Kasumi-1 (cell line): ENCODE measurements at regions not wholly inside any gene's neighbourhood (a gene's known extent, or its start where the extent isn't known, plus 50 kb on each side); places are given as distances from the start of the nearest gene placed in this dataset.

Experiments used
- DNase-seq, 2 experiments: peaks; one replicate each; lab custom pipeline; 2025; lab: John Stamatoyannopoulos, UW

- DNase-seq: no peak
Observed at GRCh38 chr16:54512467-54512995, 225.9 kb upstream of the IRX3 start.

DNA sequence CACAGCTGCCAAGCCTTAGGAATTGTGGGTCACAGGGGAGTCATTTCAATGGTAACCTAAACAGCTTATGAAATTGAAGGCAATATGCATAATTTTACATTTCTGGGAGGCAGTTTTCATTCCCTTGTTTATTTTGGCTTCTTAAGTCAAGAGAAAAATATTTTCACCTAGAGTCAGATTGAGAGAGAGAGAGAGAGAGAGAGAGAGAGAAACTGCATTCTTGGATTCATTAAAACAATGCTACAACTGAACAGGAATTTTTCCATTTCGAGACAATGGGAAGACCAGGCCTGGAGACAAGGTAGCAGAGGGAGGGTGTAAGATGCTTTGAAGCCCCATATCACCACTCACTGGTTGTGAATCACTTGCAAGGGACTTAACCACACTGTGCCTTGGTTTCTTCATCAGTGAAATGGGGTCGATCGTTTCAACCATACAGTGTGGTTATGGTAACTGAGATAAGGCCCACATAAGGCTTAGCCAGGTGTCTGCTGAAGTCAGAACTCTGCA, 224.7 kb upstream of the IRX3 start:
- no peak for DNase-seq

DNA sequence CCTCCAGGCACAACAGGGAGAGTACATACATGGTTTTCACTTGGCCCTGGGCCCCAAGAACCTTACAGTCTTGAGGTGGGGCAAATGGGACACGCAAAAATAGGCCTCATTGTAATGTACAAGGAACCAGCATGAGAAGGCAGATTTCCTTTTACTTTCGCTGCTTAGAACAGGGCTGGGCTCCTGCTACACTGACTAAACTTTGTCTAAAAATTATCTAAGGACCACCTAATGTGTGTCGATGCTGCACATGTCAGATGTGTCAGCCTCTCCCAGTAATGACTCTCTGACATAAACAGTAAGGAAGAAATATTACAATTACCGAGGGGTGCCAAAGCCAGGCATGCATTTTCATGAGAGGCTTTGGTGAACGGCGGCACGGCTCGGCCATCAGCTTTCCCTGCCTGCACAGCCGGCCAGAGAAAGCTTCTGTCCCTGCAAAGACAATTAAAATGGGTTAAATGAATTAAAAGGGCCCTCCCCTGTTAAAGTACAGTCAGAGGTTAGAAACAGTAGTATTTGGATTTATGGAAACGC, 224.2 kb upstream of the IRX3 start:
- DNase-seq: no peak

DNA sequence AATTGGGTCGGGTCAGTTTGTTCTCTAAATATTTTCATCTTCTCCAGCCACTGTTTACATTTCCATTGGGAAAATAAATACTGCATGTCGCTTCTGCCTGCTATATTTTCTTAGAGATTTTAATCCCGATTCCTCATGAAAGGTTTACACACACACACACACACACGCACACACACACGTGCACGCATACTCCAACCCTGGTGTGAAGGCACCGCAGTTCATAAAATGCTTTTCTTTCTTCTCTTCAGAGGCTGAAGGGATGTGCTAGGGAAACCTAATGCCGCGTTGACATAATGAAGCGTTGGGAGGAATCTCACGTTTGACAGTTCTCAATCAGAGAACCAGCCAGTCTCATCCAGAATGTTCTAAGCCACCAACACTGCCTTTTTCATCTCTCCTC, 222.9 kb upstream of the IRX3 start:
- no peak for DNase-seq

DNA sequence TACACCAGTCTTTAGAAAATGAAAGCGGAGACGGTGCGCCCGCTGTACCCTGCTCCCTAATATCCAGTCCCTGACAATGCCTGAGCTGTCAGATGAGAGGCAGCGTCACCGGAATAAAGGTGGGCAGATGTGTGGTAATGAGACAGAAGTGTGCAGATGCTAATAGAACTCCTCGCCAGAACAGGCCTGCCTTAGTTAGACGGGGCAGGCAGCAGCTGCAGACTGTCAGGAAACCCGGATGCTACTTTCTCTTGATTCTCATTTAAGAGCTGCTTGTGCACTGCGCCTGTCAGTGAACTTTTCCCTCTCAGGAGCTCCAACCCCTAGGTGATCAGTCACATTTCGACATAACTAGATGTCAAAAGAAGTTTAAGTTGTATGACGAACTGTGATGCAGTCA, 221.8 kb upstream of the IRX3 start:
- no peak for DNase-seq

GRCh38 chr16:54506741-54507500, 220.3 kb upstream of the IRX3 start:
- no peak for DNase-seq

GRCh38 chr16:54506214-54506580, 219.6 kb upstream of the IRX3 start:
- no peak for DNase-seq

DNA sequence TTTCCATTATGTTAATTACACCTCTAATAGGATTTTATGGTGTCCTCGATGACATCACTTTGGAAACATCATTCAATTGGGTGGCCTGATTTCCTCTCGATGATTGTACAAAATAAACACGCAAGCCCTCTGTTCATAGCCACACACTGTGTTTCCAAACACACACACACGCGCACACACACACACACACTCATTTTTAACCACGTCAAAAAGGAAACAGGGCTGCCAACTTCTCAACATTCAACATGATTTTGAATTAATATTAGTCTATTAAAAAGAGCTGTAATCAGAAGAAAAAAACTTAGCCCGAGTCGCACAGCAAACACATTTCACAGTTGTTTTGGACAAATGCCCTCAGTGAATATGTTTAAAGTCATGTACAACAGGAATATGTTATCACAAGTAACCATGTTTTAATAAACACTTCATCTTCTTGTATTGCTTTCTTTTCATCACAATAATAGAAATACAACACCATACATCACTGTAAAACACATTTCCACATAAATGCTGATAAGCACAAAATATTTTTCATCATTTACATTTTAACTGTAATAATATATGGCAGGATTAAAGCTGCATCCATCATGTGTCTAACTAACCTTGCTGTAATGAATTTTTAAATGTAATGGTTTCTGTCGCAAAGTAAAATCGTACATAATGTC, 219.1 kb upstream of the IRX3 start:
- no peak for DNase-seq

DNA sequence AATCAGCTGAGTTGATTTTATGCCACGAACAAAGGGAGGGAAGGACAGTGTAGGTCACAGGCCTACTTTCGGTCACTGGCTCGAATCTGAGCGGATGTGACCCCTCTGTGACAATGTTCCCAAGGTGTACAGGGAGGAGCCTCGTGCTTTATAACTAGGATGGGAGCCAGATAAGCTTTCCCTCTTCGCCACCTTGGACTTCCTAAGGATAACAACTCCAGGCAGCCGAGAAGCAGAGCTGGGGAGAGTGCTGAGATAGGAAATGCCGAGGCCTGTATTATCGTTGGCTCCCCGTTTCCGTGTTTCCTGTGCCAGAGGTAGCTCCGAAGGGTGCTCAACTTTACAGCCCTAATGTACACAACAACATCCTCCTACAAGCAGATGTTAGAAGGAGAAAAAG, 217.8 kb upstream of the IRX3 start:
- DNase-seq: no peak

DNA sequence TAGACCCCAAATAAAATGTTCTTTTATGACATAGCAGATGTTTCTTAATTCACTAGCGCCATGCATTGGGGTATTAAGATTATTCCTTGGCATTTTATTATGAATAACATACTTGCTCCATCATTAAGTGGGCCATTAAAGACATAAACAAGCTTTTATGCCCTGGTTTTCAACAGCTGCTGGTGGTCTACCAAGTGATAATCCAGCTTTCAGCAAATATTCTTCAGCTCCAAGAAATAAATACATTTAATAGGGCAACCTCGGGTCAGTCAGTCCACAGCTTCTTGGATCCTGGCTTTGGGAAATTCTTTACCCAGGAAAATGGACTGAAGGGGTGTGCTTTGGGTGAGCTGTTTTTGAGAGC, 217.3 kb upstream of the IRX3 start:
- no peak for DNase-seq

DNA sequence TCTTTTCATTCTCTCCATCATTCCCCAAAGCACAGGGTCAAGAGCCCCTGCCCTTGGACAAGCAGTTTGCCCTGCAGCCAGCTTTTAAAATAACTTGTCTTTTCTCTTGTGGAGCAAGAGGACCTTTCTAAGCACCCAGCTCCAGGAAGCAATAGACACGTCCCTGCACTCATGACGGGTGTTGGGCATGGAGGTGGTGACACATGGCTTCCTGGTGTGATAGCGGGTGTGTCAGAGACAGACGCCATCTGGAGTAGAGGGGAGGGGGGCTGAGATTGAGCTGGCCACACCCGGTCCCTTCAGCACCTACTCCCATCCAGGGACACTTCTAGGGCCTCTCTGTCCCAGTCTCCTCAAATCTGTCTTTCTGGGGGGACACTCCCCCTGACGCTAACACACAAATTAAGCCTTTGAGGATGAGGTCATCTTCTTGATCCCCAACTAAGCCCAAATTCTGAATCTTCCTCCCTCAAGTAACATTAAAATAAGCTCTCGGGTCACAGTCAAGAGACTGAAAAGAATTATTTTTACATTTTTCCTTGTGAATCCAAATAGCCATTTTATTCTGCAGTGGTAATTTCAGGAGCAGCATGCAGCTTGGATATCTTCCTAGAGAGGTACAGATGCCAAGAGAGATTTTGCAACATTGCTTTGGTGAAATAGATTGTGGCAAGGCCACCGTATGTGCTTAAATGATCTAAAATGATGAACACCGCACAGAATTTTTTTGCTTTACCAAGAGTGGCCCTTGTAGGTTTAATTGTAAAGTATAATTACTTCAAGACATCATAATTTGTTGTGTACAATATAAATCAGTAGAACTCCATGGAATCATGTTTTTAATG, 216.6 kb upstream of the IRX3 start:
- no peak for DNase-seq

DNA sequence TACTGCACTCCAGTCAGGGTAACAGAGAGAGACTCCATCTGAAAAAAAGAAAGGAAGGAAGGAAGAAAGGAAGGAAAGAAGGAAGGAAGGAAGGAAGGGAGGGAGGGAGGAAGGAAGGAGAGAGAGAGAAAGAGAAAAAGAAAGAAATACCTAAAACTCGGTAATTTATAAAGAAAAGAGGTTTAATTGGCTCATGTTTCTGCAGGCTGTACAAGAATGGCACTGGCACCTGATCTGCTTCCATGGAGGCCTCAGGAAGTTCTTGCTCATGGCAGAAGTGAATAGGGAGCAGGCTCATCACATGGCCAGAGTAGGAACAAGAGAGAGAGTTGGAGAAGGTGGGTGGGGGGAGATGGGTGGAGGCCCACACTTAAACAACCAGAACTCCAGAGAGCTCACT, 215.2 kb upstream of the IRX3 start:
- DNase-seq: no peak

DNA sequence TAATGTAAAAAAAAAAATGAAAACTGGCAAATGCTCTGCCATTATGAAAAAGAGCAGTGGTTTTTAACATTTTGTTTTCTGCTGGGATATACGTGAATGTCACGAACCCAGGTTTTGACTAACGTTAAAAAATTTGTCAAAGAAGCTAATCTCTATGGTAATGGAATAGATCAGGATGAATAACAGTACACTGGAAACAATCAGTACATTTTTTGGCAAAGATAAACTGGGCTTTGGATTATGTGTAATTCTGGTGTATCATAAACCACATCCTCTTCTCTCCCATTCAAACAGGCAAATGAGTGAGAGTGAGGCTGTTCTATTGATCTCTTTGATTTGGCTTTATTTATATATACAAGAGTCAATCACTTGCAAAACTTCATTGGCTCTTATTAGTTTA, 207.0 kb upstream of the IRX3 start:
- DNase-seq: no peak

GRCh38 chr16:54493061-54493460, 206.5 kb upstream of the IRX3 start:
- no peak for DNase-seq

- no peak for DNase-seq
Observed at GRCh38 chr16:54490112-54490488, 203.5 kb upstream of the IRX3 start.

- no peak for DNase-seq
Observed at GRCh38 chr16:54489225-54490111, 202.9 kb upstream of the IRX3 start.

- no peak for DNase-seq
Observed at GRCh38 chr16:54488729-54489128, 202.1 kb upstream of the IRX3 start.

DNA sequence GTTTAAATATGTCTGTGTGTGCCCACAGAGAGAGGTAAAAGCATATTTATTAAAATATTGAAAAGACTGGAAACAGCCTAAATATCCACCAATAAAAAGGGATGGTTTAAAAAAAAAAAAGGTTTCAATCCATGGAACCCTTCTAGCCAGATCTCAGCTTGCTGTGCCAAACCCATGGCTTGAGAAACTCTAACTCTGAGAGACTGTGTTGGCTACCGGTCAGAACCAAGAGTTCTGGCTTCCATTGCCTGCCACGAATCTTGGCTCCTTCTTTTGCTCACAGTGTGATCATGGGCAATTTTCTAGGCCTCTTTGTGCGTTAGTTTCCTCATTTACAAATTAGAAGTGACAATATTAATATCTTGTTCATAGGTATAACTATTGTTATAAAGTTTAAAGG, 201.3 kb upstream of the IRX3 start:
- no peak for DNase-seq

GRCh38 chr16:54484700-54485099, 198.1 kb upstream of the IRX3 start:
- no peak for DNase-seq

GRCh38 chr16:54482892-54483574, 196.4 kb upstream of the IRX3 start:
- DNase-seq: no peak

DNA sequence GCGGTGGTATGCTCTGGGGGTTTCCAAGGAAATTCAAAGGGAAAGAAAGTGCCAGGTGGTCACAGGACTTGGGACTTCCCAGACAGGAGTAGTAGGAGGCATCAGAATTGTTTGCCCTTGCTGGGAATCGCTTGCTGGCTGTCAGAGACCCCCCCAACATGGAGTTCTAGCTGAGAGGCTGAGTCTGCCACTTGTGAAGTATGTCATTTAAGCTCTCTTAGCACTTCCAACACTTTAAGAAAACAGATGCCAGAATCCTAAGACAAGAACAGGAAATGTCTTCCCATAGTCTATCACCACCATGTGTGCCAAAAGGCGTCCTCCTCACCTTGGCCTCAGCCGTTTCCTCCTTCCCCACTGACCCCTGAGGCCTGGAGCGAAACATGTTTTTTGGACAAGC, 193.8 kb upstream of the IRX3 start:
- DNase-seq: no peak
